ENCODE measurements at regions not wholly inside any gene's neighbourhood (a gene's known extent, or its start where the extent isn't known, plus 50 kb on each side); places are given as distances from the start of the nearest gene placed in this dataset.

GRCh38 chr9:12584656-12585522 is 108.3 kb upstream of the TYRP1 start:
- H3K4me3 ChIP-seq (ENCODE audit: low read length): no peak overlapping the region
- no peak for TF ChIP-seq CTCF (conservative IDR thresholded peaks at IDR 0.05; ENCODE audit: low read length)
- DNase-seq (ENCODE audit: low read depth): no peak

- no peak for DNase-seq (ENCODE audit: low read depth)
- TF ChIP-seq CTCF (conservative IDR thresholded peaks at IDR 0.05; ENCODE audit: low read length): no peak
- no peak overlapping the region for H3K4me3 ChIP-seq (ENCODE audit: low read length)
These were observed 97.8 kb upstream of the TYRP1 start for GRCh38 chr9:12595400-12595799.

GRCh38 chr9:12604164-12604821 is 88.9 kb upstream of the TYRP1 start:
- peak; percentile 0 for DNase-seq (ENCODE audit: low read depth)
- TF ChIP-seq CTCF (conservative IDR thresholded peaks at IDR 0.05; ENCODE audit: low read length): no peak
- no peak overlapping the region for H3K4me3 ChIP-seq (ENCODE audit: low read length)

GRCh38 chr9:12612211-12612770 is 80.9 kb upstream of the TYRP1 start:
- no peak for DNase-seq (ENCODE audit: low read depth)
- no peak for TF ChIP-seq CTCF (conservative IDR thresholded peaks at IDR 0.05; ENCODE audit: low read length)
- no peak overlapping the region for H3K4me3 ChIP-seq (ENCODE audit: low read length)

- TF ChIP-seq CTCF (conservative IDR thresholded peaks at IDR 0.05; ENCODE audit: low read length): no peak
- H3K4me3 ChIP-seq (ENCODE audit: low read length): no peak overlapping the region
- no peak for DNase-seq (ENCODE audit: low read depth)
These were observed 80.1 kb upstream of the TYRP1 start for GRCh38 chr9:12613071-12613470.

- no peak for DNase-seq (ENCODE audit: low read depth)
- TF ChIP-seq CTCF (conservative IDR thresholded peaks at IDR 0.05; ENCODE audit: low read length): no peak
- no peak overlapping the region for H3K4me3 ChIP-seq (ENCODE audit: low read length)
These were observed 78.7 kb upstream of the TYRP1 start for GRCh38 chr9:12614488-12614887.
